Mucosa of descending colon (tissue), 3 donors: ENCODE measurements at regions not wholly inside any gene's neighbourhood (a gene's known extent, or its start where the extent isn't known, plus 50 kb on each side); places are given as distances from the start of the nearest gene placed in this dataset.
A peak's percentile ranks its signal among the peaks of the same experiment; 100 is the strongest.

Experiments used
- ATAC-seq: fragments of 200-7000 bp; cut with Tn5 transposase; one replicate; pipeline ENCODE4 v1.9.1; 2020; ENCODE audit warnings: mild to moderate bottlenecking, moderate library complexity
- DNase-seq, 3 donors: peaks; one replicate each; pipeline ENCODE4 v3.0.0-alpha.2; 2020
- H3K36me3 ChIP-seq: fragments of 200-600 bp; one replicate; pipeline ENCODE4 v1.8.0; 2021; ENCODE audit warnings: low read depth, mild to moderate bottlenecking
- H3K4me1 ChIP-seq: fragments of 200-600 bp; one replicate; pipeline ENCODE4 v1.8.0; 2021; ENCODE audit warnings: low read depth, mild to moderate bottlenecking
- H3K4me3 ChIP-seq: fragments of 200-600 bp; one replicate; pipeline ENCODE4 v1.8.0; 2021; ENCODE audit warnings: mild to moderate bottlenecking
- H3K9me3 ChIP-seq: fragments of 200-600 bp; one replicate; pipeline ENCODE4 v1.8.0; 2021; ENCODE audit warnings: mild to moderate bottlenecking
- CTCF ChIP-seq: fragments of 200-600 bp; IDR thresholded peaks from one replicate; pipeline ENCODE4 v1.8.0; 2022; ENCODE audit warnings: antibody characterized with exemption, mild to moderate bottlenecking
- intact Hi-C, 2 donors: fragments of 100-400 bp; cut with DNase I in 1 of 2; cut with micrococcal nuclease in 1 of 2; formaldehyde crosslinking; loops; one replicate each; pipeline versions ENCODE4 v1.11.0 to v1.11.1; 2022; cut with DNase I, micrococcal nuclease
- donor health status: DM: no; HTN: no; CAD: no; lungs with moderate emphysema.
- donor health status: DM: no; HTN: no; CAD: no.
- donor health status: DM: no; HTN: yes; CAD: no.

- intact Hi-C loops, result no loop called here
Measured at GRCh38 chrX:17922303-17922702, 61.2 kb upstream of the RAI2 start.

GRCh38 chrX:17919896-17920446 is 58.9 kb upstream of the RAI2 start:
- intact Hi-C loops, result no loop called here
- Histone ChIP-seq H3K4me1 (no peaks in the 10 kb centered on the region), H3K36me3 (no peaks in the 10 kb centered on the region), H3K9me3 (no peaks in the 10 kb centered on the region), H3K4me3 (no peak overlapping the region)
- no peak for TF ChIP-seq CTCF
- ATAC-seq (no peak), DNase-seq (no peak)

More at GRCh38 chrX:17922303-17922702, 61.2 kb upstream of the RAI2 start:
- no peaks in the 10 kb centered on the region for H3K4me1 ChIP-seq
- no peak for TF ChIP-seq CTCF
- ATAC-seq, result peak; percentile 82
- no peaks in the 10 kb centered on the region for H3K9me3 ChIP-seq
- H3K4me3 ChIP-seq, result no peak overlapping the region
- no peaks in the 10 kb centered on the region for H3K36me3 ChIP-seq
- peak in 1 of 3 donors; percentile 68 for DNase-seq

GRCh38 chrX:17917945-17918577 is 57.0 kb upstream of the RAI2 start:
- Histone ChIP-seq H3K9me3 (no peaks in the 10 kb centered on the region), H3K4me1 (no peaks in the 10 kb centered on the region), H3K4me3 (no peak overlapping the region), H3K36me3 (no peaks in the 10 kb centered on the region)
- ATAC-seq, result no peak
- no peak for TF ChIP-seq CTCF
- intact Hi-C loops, result no loop called here
- no peak for DNase-seq

- ATAC-seq (no peak), DNase-seq (no peak)
- intact Hi-C loops, result no loop called here
- Histone ChIP-seq H3K4me1 (no peaks in the 10 kb centered on the region), H3K36me3 (no peaks in the 10 kb centered on the region), H3K4me3 (no peak overlapping the region), H3K9me3 (no peaks in the 10 kb centered on the region)
- TF ChIP-seq CTCF, result no peak
Measured at GRCh38 chrX:17913801-17914200, 52.7 kb upstream of the RAI2 start.
